MM.1S (cell line): ENCODE measurements at regions not wholly inside any gene's neighbourhood (a gene's known extent, or its start where the extent isn't known, plus 50 kb on each side); places are given as distances from the start of the nearest gene placed in this dataset.

Source experiments
- DNase-seq: peaks from one replicate; pipeline ENCODE4 v3.0.0-alpha.2; 2015
- H2AFZ ChIP-seq: fragments of 300-600 bp; sonication (generic); 2 replicates; pipeline ENCODE4 v1.6.0; 2016; ENCODE audit warnings: antibody characterized with exemption, low read length
- H3F3A ChIP-seq: fragments of 300-600 bp; sonication (generic); 2 replicates; pipeline ENCODE4 v1.6.1; 2016; ENCODE audit warnings: mild to moderate bottlenecking, antibody characterized with exemption, low read length, moderate library complexity, mixed read lengths; ENCODE audit not compliant: insufficient read depth
- H3K27ac ChIP-seq: fragments of 300-600 bp; sonication (generic); 2 replicates; pipeline ENCODE4 v1.5.1; 2016; ENCODE audit warnings: mild to moderate bottlenecking, low read length
- H3K27me3 ChIP-seq: fragments of 300-600 bp; sonication (generic); replicated peaks from 2 replicates; pipeline ENCODE4 v1.6.0; 2016; ENCODE audit warnings: low read length; ENCODE audit not compliant: insufficient read depth
- H3K36me3 ChIP-seq: fragments of 300-600 bp; sonication (generic); replicated peaks from 2 replicates; pipeline ENCODE4 v1.6.1; 2016; ENCODE audit warnings: mild to moderate bottlenecking, low read length, mixed read lengths; ENCODE audit not compliant: insufficient read depth
- H3K4me1 ChIP-seq: fragments of 300-600 bp; sonication (generic); 2 replicates; pipeline ENCODE4 v1.6.1; 2016; ENCODE audit warnings: low read length, mixed read lengths
- H3K4me2 ChIP-seq: fragments of 300-600 bp; sonication (generic); 2 replicates; pipeline ENCODE4 v1.6.0; 2016; ENCODE audit warnings: low read depth, low read length
- H3K4me3 ChIP-seq: fragments of 300-600 bp; sonication (generic); 2 replicates; pipeline ENCODE4 v1.5.1; 2016; ENCODE audit warnings: low read length, mixed read lengths
- H3K79me2 ChIP-seq: fragments of 300-600 bp; sonication (generic); 2 replicates; pipeline ENCODE4 v1.6.1; 2016; ENCODE audit warnings: mixed run types, low read length, mixed read lengths
- H3K9ac ChIP-seq: fragments of 300-600 bp; sonication (generic); 2 replicates; pipeline ENCODE4 v1.6.1; 2016; ENCODE audit warnings: low read length, mixed read lengths
- H3K9me2 ChIP-seq: fragments of 300-600 bp; sonication (generic); replicated peaks from 2 replicates; pipeline ENCODE4 v1.6.1; 2016; ENCODE audit warnings: mild to moderate bottlenecking, low read length, mixed read lengths; ENCODE audit not compliant: insufficient read depth
- H3K9me3 ChIP-seq: fragments of 300-600 bp; sonication (generic); replicated peaks from 2 replicates; pipeline ENCODE4 v1.6.1; 2016; ENCODE audit warnings: mild to moderate bottlenecking, low read length, mixed read lengths; ENCODE audit not compliant: insufficient read depth
- H4K20me1 ChIP-seq: fragments of 300-600 bp; sonication (generic); 2 replicates; pipeline ENCODE4 v1.6.1; 2016; ENCODE audit warnings: mild to moderate bottlenecking, low read length, moderate library complexity, mixed read lengths; ENCODE audit not compliant: insufficient read depth
- EZH2 ChIP-seq: fragments of 300-600 bp; sonication (generic); optimal IDR thresholded peaks from 2 replicates; pipeline ENCODE3; 2017; ENCODE audit warnings: low read depth, mild to moderate bottlenecking, antibody characterized with exemption, low read length, mixed read lengths
- EZH2phosphoT487 ChIP-seq: fragments of 300-600 bp; sonication (generic); IDR thresholded peaks from 2 replicates; pipeline ENCODE4 v1.6.1; 2018; ENCODE audit warnings: antibody characterized with exemption, low read length
- TF ChIP-seq, protein P1 (sequence below): fragments of 300-600 bp; sonication (generic); IDR thresholded peaks from 2 replicates; pipeline ENCODE4 v1.5.1; 2016; ENCODE audit warnings: antibody characterized with exemption, low read length, mixed read lengths

DNA sequence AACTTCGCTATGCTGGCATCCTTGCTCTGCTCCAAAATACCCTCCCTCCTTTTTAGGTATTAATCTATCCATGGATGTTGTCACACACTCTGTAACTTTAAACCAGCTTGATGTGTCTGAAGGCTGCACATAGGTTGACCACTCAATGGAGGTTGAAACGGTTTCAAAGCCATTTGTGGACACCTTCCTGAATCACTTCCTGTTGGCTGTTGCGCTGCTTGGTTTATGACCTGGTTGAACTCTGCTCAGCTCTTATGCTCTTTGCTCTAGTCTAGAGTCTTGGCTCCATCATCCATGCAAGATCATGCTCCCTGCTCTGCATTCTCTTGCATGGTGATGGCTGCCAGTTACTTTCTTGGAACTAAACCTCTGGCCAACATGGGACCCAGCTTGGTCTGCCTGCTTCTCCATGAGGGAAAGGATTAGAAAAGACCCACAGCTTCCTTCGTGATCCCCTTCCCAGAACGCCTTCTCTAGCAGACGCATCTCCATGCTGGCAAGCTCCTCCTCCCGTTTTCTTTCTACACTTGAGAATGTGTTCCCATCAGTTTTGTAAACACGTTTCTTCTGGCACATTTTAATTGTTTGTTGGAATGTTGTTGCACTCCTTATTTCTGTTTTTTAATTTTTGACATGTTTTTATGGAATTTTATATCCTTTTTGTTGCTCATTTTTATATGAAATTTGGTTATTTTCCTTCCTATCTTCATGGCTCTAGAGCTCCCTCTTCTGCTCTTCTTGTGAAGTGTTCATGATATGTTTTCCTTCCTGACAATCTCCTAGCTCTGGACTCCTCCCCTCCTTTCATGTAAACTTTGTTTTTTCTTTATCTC lies 149.8 kb downstream of the XPNPEP1 start:
- H3K9me3 ChIP-seq: no peaks in the 10 kb centered on the region
- H3K27ac ChIP-seq: no peak overlapping the region
- no peak overlapping the region for H3K9ac ChIP-seq
- no peaks in the 10 kb centered on the region for H4K20me1 ChIP-seq
- no peaks in the 10 kb centered on the region for H3K36me3 ChIP-seq
- H3K4me1 ChIP-seq: no peaks in the 10 kb centered on the region
- no peak overlapping the region; the same call in 1 of the 2 replicates for H2AFZ ChIP-seq
- no peak overlapping the region for H3K4me3 ChIP-seq
- no peaks in the 10 kb centered on the region for H3K27me3 ChIP-seq
- H3K9me2 ChIP-seq: no peaks in the 10 kb centered on the region
- no peaks in the 10 kb centered on the region for H3F3A ChIP-seq
- TF ChIP-seq EZH2 (no peak), EZH2phosphoT487 (no peak)
- TF ChIP-seq, protein P1, sequence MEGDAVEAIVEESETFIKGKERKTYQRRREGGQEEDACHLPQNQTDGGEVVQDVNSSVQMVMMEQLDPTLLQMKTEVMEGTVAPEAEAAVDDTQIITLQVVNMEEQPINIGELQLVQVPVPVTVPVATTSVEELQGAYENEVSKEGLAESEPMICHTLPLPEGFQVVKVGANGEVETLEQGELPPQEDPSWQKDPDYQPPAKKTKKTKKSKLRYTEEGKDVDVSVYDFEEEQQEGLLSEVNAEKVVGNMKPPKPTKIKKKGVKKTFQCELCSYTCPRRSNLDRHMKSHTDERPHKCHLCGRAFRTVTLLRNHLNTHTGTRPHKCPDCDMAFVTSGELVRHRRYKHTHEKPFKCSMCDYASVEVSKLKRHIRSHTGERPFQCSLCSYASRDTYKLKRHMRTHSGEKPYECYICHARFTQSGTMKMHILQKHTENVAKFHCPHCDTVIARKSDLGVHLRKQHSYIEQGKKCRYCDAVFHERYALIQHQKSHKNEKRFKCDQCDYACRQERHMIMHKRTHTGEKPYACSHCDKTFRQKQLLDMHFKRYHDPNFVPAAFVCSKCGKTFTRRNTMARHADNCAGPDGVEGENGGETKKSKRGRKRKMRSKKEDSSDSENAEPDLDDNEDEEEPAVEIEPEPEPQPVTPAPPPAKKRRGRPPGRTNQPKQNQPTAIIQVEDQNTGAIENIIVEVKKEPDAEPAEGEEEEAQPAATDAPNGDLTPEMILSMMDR: peak; percentile 63
- H3K4me2 ChIP-seq: no peak overlapping the region
- H3K79me2 ChIP-seq: no peaks in the 10 kb centered on the region
- peak; percentile 20 for DNase-seq

DNA sequence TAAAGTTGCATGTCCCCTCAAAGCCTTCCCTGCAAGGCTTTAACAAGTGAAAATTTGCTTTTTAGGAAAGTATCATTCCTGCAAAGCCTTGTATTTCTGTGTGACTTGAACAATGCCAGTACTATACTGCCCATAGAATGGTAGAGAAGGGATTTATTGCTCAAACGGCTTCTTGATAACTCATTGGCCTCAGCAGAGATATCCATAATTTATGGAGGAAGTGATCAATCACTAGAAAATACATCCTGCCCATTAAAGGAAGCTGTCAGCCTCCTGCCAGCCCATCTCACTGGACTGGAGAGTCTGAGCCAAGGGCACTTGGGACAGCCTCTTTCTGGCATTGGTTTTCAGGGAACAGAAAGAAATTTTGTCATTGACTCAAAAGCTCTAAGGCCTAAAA lies 152.6 kb downstream of the XPNPEP1 start:
- DNase-seq: no peak
- Histone ChIP-seq H3K9ac (no peak overlapping the region), H3K79me2 (no peaks in the 10 kb centered on the region), H3K9me2 (no peaks in the 10 kb centered on the region), H3F3A (no peaks in the 10 kb centered on the region), H3K4me3 (no peak overlapping the region), H4K20me1 (no peaks in the 10 kb centered on the region), H3K36me3 (no peaks in the 10 kb centered on the region), H3K27me3 (no peaks in the 10 kb centered on the region), H3K27ac (no peak overlapping the region), H3K4me2 (no peak overlapping the region), H3K4me1 (no peaks in the 10 kb centered on the region), H2AFZ (no peak overlapping the region), H3K9me3 (no peaks in the 10 kb centered on the region)
- no peak for TF ChIP-seq EZH2
- TF ChIP-seq, protein P1: no peak
- no peak for TF ChIP-seq EZH2phosphoT487

DNA sequence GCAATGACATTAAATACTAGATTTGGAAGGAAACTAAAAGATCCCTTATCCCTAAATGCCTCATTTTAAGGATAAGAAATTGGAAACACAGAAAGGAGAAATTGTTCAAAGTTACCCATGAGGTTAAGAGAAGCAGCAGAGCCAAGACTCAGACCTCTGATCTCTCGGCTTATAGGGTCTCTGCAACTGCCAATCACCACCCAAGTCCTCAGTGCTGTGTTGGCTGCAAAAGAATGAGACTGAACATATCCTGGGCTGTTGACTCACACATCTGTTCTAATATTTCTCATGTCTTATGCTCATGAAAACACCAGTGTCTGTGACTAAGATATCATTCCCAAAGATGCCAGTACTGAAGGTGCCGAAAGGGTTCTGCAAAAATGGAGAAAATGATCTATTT lies 153.3 kb downstream of the XPNPEP1 start:
- Histone ChIP-seq H3K4me2 (no peak overlapping the region), H4K20me1 (no peaks in the 10 kb centered on the region), H2AFZ (no peak overlapping the region), H3K36me3 (no peaks in the 10 kb centered on the region), H3K27ac (no peak overlapping the region), H3K9me2 (no peaks in the 10 kb centered on the region), H3K9me3 (no peaks in the 10 kb centered on the region), H3K27me3 (no peaks in the 10 kb centered on the region), H3F3A (no peaks in the 10 kb centered on the region), H3K9ac (no peak overlapping the region), H3K4me3 (no peak overlapping the region), H3K4me1 (no peaks in the 10 kb centered on the region), H3K79me2 (no peaks in the 10 kb centered on the region)
- TF ChIP-seq EZH2 (no peak), EZH2phosphoT487 (no peak)
- TF ChIP-seq, protein P1: no peak
- no peak for DNase-seq
